Neural progenitor cell (in vitro differentiated cells): ENCODE measurements at regions not wholly inside any gene's neighbourhood (a gene's known extent, or its start where the extent isn't known, plus 50 kb on each side); places are given as distances from the start of the nearest gene placed in this dataset.

Experiments
- EZH2 ChIP-seq: fragments of 200-600 bp; sonication (generic); IDR thresholded peaks from 2 replicates; pipeline ENCODE4 v1.6.1; 2017; ENCODE audit warnings: antibody characterized with exemption, mild to moderate bottlenecking, moderate library complexity
- TF ChIP-seq, protein P1 (sequence below): fragments of 200-600 bp; sonication (generic); IDR thresholded peaks from 2 replicates; pipeline ENCODE4 v1.5.1; 2017; ENCODE audit warnings: antibody characterized with exemption, mild to moderate bottlenecking

DNA sequence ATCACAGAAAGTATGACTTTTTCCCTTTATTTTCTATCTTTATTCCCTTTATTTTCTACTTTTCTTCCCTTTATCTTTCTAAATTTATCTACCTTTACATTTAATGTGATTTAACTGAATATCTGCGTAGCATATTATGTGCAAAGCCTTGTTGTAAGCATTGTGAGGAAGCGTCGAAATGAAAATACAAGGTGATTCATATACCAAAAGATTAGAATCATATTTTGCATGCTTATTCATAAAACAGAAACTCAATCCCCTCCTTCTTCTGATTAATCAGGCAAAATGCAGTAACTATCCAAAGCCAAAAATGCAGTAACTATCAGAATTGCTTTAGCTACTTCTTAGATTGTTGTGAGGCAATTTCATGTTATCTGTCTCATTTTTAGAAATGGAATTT is 393.0 kb downstream of the CDH19 start:
- no peak for TF ChIP-seq EZH2
- TF ChIP-seq, protein P1, sequence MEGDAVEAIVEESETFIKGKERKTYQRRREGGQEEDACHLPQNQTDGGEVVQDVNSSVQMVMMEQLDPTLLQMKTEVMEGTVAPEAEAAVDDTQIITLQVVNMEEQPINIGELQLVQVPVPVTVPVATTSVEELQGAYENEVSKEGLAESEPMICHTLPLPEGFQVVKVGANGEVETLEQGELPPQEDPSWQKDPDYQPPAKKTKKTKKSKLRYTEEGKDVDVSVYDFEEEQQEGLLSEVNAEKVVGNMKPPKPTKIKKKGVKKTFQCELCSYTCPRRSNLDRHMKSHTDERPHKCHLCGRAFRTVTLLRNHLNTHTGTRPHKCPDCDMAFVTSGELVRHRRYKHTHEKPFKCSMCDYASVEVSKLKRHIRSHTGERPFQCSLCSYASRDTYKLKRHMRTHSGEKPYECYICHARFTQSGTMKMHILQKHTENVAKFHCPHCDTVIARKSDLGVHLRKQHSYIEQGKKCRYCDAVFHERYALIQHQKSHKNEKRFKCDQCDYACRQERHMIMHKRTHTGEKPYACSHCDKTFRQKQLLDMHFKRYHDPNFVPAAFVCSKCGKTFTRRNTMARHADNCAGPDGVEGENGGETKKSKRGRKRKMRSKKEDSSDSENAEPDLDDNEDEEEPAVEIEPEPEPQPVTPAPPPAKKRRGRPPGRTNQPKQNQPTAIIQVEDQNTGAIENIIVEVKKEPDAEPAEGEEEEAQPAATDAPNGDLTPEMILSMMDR = no peak
